Mesendoderm (in vitro differentiated cells): ENCODE measurements at regions not wholly inside any gene's neighbourhood (a gene's known extent, or its start where the extent isn't known, plus 50 kb on each side); places are given as distances from the start of the nearest gene placed in this dataset.

ENCODE experiments used
- DNase-seq: peaks from one replicate; pipeline ENCODE4 v3.0.0; 2013
- H2AK5ac ChIP-seq: 2 replicates; pipeline ENCODE4 v1.6.1; 2013; ENCODE audit warnings: low read length, inconsistent platforms
- H2BK120ac ChIP-seq: 2 replicates; pipeline ENCODE4 v1.6.1; 2013; ENCODE audit warnings: low read depth, mild to moderate bottlenecking, low read length, moderate library complexity, mixed read lengths
- H2BK15ac ChIP-seq: replicated peaks from 2 replicates; pipeline ENCODE4 v1.6.1; 2013; ENCODE audit warnings: low read depth, mild to moderate bottlenecking, moderate library complexity
- H2BK5ac ChIP-seq: 2 replicates; pipeline ENCODE4 v1.6.1; 2013; ENCODE audit warnings: low read length, inconsistent platforms
- H3K18ac ChIP-seq: 2 replicates; pipeline ENCODE4 v1.6.1; 2013; ENCODE audit warnings: mild to moderate bottlenecking, low read length, mixed read lengths
- H3K23ac ChIP-seq: one replicate; pipeline ENCODE4 v1.6.1; 2013; ENCODE audit warnings: low read length
- H3K27ac ChIP-seq: 2 replicates; pipeline ENCODE4 v1.5.1; 2013; ENCODE audit warnings: low read depth, mild to moderate bottlenecking, inconsistent platforms, low read length, moderate library complexity
- H3K27me3 ChIP-seq: 2 replicates; pipeline ENCODE4 v1.6.1; 2013; ENCODE audit warnings: low read length, control low read depth, mild to moderate bottlenecking, inconsistent platforms; ENCODE audit not compliant: insufficient read depth, poor library complexity
- H3K36me3 ChIP-seq: 2 replicates; pipeline ENCODE4 v1.6.1; 2013; ENCODE audit warnings: low read length, inconsistent platforms; ENCODE audit not compliant: control insufficient read depth, insufficient read depth
- H3K4ac ChIP-seq: one replicate; pipeline ENCODE4 v1.6.1; 2013; ENCODE audit warnings: low read depth, mild to moderate bottlenecking, low read length, moderate library complexity
- H3K4me1 ChIP-seq: 2 replicates; pipeline ENCODE4 v1.6.1; 2013; ENCODE audit warnings: low read depth, low read length, inconsistent platforms; ENCODE audit not compliant: control insufficient read depth
- H3K4me2 ChIP-seq: 2 replicates; pipeline ENCODE4 v1.6.1; 2013; ENCODE audit warnings: low read length
- H3K4me3 ChIP-seq: 2 replicates; pipeline ENCODE4 v1.5.1; 2013; ENCODE audit warnings: mild to moderate bottlenecking, low read length
- H3K56ac ChIP-seq: one replicate; pipeline ENCODE4 v1.6.1; 2013; ENCODE audit warnings: low read length
- H3K79me1 ChIP-seq: 2 replicates; pipeline ENCODE4 v1.6.1; 2013; ENCODE audit warnings: low read length, inconsistent platforms
- H3K79me2 ChIP-seq: 2 replicates; pipeline ENCODE4 v1.6.1; 2013; ENCODE audit warnings: mild to moderate bottlenecking, low read length; ENCODE audit not compliant: control insufficient read depth, insufficient read depth
- H3K9ac ChIP-seq: 2 replicates; pipeline ENCODE4 v1.6.1; 2013; ENCODE audit warnings: low read length, inconsistent platforms
- H4K5ac ChIP-seq: one replicate; pipeline ENCODE4 v1.6.1; 2013; ENCODE audit warnings: low read length
- H4K8ac ChIP-seq: one replicate; pipeline ENCODE4 v1.6.1; 2013; ENCODE audit warnings: low read depth, mild to moderate bottlenecking, control low read depth, low read length, moderate library complexity
- WGBS: extraction: QIAGEN DNeasy Blood & Tissue Kit; methylation state at CpG from one replicate; pipeline ENCODE4 v1.1.7; 2013; ENCODE audit warnings: low lambda C conversion rate, missing lambda C conversion rate; ENCODE audit not compliant: insufficient coverage; ENCODE audit errors: extremely low coverage; 5-methylcytosine and 5-hydroxymethylcytosine counted together

- Histone ChIP-seq H3K56ac (no peak overlapping the region), H3K18ac (no peak overlapping the region), H3K4me3 (no peak overlapping the region), H3K27ac (no peak overlapping the region), H2BK15ac (no peak overlapping the region), H3K23ac (no peak overlapping the region), H3K27me3 (no peaks in the 10 kb centered on the region), H4K8ac (no peak overlapping the region), H3K4me1 (no peaks in the 10 kb centered on the region), H3K79me2 (no peaks in the 10 kb centered on the region), H3K79me1 (no peaks in the 10 kb centered on the region), H4K5ac (no peak overlapping the region), H2BK120ac (no peak overlapping the region), H3K4ac (no peak overlapping the region), H2BK5ac (no peak overlapping the region), H3K9ac (no peak overlapping the region), H3K36me3 (no peaks in the 10 kb centered on the region), H3K4me2 (no peak overlapping the region), H2AK5ac (no peak overlapping the region)
- no peak for DNase-seq
Observed at GRCh38 chr11:109140426-109140825, 281.6 kb upstream of the C11orf87 start.

GRCh38 chr11:109140857-109141515 lies 281.0 kb upstream of the C11orf87 start:
- H3K4me3 ChIP-seq: no peak overlapping the region
- no peak overlapping the region for H3K4ac ChIP-seq
- H2AK5ac ChIP-seq: no peak overlapping the region
- no peaks in the 10 kb centered on the region for H3K79me2 ChIP-seq
- H4K5ac ChIP-seq: no peak overlapping the region
- H3K79me1 ChIP-seq: no peaks in the 10 kb centered on the region
- no peak overlapping the region for H2BK120ac ChIP-seq
- no peak overlapping the region for H2BK15ac ChIP-seq
- H3K36me3 ChIP-seq: no peaks in the 10 kb centered on the region
- H3K4me2 ChIP-seq: no peak overlapping the region
- H3K18ac ChIP-seq: no peak overlapping the region
- no peak overlapping the region for H3K27ac ChIP-seq
- no peaks in the 10 kb centered on the region for H3K4me1 ChIP-seq
- DNase-seq: no peak
- H3K23ac ChIP-seq: no peak overlapping the region
- H4K8ac ChIP-seq: no peak overlapping the region
- H2BK5ac ChIP-seq: no peak overlapping the region
- H3K56ac ChIP-seq: no peak overlapping the region
- no peak overlapping the region for H3K9ac ChIP-seq
- no peaks in the 10 kb centered on the region for H3K27me3 ChIP-seq
- no CpG with 5 or more reads among the region's 3 CpGs for WGBS

- no peak overlapping the region for H4K8ac ChIP-seq
- H3K4ac ChIP-seq: no peak overlapping the region
- H3K4me2 ChIP-seq: no peak overlapping the region
- H2BK15ac ChIP-seq: no peak overlapping the region
- no peak overlapping the region for H3K23ac ChIP-seq
- no peaks in the 10 kb centered on the region for H3K36me3 ChIP-seq
- no peak overlapping the region for H3K18ac ChIP-seq
- H3K27me3 ChIP-seq: no peaks in the 10 kb centered on the region
- H3K56ac ChIP-seq: no peak overlapping the region
- no peak overlapping the region for H2BK120ac ChIP-seq
- no peaks in the 10 kb centered on the region for H3K79me1 ChIP-seq
- no peak overlapping the region for H4K5ac ChIP-seq
- H2BK5ac ChIP-seq: no peak overlapping the region
- H3K27ac ChIP-seq: no peak overlapping the region
- WGBS: no CpG with 5 or more reads among the region's 14 CpGs
- no peaks in the 10 kb centered on the region for H3K4me1 ChIP-seq
- no peak overlapping the region for H3K4me3 ChIP-seq
- H3K79me2 ChIP-seq: no peaks in the 10 kb centered on the region
- no peak overlapping the region for H3K9ac ChIP-seq
- no peak for DNase-seq
- H2AK5ac ChIP-seq: no peak overlapping the region
Observed at GRCh38 chr11:109145287-109145686, 276.7 kb upstream of the C11orf87 start.

GRCh38 chr11:109147726-109148125 lies 274.3 kb upstream of the C11orf87 start:
- H3K79me1 ChIP-seq: no peaks in the 10 kb centered on the region
- H3K4me3 ChIP-seq: no peak overlapping the region
- no peaks in the 10 kb centered on the region for H3K36me3 ChIP-seq
- H4K8ac ChIP-seq: no peak overlapping the region
- no peak overlapping the region for H2BK15ac ChIP-seq
- no peak overlapping the region for H2BK5ac ChIP-seq
- H3K79me2 ChIP-seq: no peaks in the 10 kb centered on the region
- no peak overlapping the region for H3K9ac ChIP-seq
- H4K5ac ChIP-seq: no peak overlapping the region
- H3K18ac ChIP-seq: no peak overlapping the region
- no peak overlapping the region for H2AK5ac ChIP-seq
- no peak overlapping the region for H3K4ac ChIP-seq
- H3K27ac ChIP-seq: no peak overlapping the region
- no peak overlapping the region for H3K56ac ChIP-seq
- no peak overlapping the region for H3K4me2 ChIP-seq
- no peak for DNase-seq
- H3K4me1 ChIP-seq: no peaks in the 10 kb centered on the region
- no peak overlapping the region for H3K23ac ChIP-seq
- H3K27me3 ChIP-seq: no peaks in the 10 kb centered on the region
- no peak overlapping the region for H2BK120ac ChIP-seq

- Histone ChIP-seq H3K79me1 (no peaks in the 10 kb centered on the region), H3K79me2 (no peaks in the 10 kb centered on the region), H3K4me1 (no peaks in the 10 kb centered on the region), H3K27ac (no peak overlapping the region), H3K36me3 (no peaks in the 10 kb centered on the region), H4K5ac (no peak overlapping the region), H3K4me2 (no peak overlapping the region), H3K18ac (no peak overlapping the region), H3K4me3 (no peak overlapping the region), H2BK15ac (no peak overlapping the region), H3K56ac (no peak overlapping the region), H2BK120ac (no peak overlapping the region), H2BK5ac (no peak overlapping the region), H3K23ac (no peak overlapping the region), H3K27me3 (no peaks in the 10 kb centered on the region), H2AK5ac (no peak overlapping the region), H3K9ac (no peak overlapping the region), H4K8ac (no peak overlapping the region), H3K4ac (no peak overlapping the region)
- DNase-seq: no peak
- WGBS: no CpG with 5 or more reads among the region's 2 CpGs
Observed at GRCh38 chr11:109148669-109149068, 273.3 kb upstream of the C11orf87 start.

GRCh38 chr11:109150581-109150980 lies 271.4 kb upstream of the C11orf87 start:
- Histone ChIP-seq H2BK5ac (no peak overlapping the region), H3K36me3 (no peaks in the 10 kb centered on the region), H4K5ac (no peak overlapping the region), H3K9ac (no peak overlapping the region), H3K4ac (no peak overlapping the region), H3K79me2 (no peaks in the 10 kb centered on the region), H3K4me1 (no peaks in the 10 kb centered on the region), H2BK120ac (no peak overlapping the region), H3K4me3 (no peak overlapping the region), H3K23ac (no peak overlapping the region), H2BK15ac (no peak overlapping the region), H3K4me2 (no peak overlapping the region), H3K27ac (no peak overlapping the region), H3K56ac (no peak overlapping the region), H3K27me3 (no peaks in the 10 kb centered on the region), H4K8ac (no peak overlapping the region), H2AK5ac (no peak overlapping the region), H3K18ac (no peak overlapping the region), H3K79me1 (no peaks in the 10 kb centered on the region)
- DNase-seq: peak; percentile 20
- no CpG with 5 or more reads among the region's 2 CpGs for WGBS
